ENCODE measurements at regions not wholly inside any gene's neighbourhood (a gene's known extent, or its start where the extent isn't known, plus 50 kb on each side); places are given as distances from the start of the nearest gene placed in this dataset.
A peak's percentile ranks its signal among the peaks of the same experiment; 100 is the strongest.

DNA sequence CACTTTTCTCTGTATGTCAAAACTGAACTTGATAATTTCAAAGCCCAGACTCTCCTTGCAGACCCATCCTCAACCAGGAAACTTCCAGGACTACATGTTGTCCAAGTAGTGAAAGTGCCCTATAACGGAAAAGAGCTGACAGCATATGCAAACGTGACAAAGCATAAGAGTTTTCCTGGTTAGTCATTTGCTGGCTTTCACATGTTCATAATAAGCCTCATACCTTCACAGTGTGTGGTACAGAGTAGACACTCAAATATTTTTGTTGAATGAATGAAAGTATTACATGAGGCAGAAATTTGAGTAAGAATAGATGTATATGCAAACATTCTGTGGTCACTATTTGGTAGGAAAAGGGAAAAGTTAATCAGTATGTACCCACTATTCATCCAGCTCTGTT, 473.3 kb downstream of the MRPL39 start:
- TF ChIP-seq, protein P1, sequence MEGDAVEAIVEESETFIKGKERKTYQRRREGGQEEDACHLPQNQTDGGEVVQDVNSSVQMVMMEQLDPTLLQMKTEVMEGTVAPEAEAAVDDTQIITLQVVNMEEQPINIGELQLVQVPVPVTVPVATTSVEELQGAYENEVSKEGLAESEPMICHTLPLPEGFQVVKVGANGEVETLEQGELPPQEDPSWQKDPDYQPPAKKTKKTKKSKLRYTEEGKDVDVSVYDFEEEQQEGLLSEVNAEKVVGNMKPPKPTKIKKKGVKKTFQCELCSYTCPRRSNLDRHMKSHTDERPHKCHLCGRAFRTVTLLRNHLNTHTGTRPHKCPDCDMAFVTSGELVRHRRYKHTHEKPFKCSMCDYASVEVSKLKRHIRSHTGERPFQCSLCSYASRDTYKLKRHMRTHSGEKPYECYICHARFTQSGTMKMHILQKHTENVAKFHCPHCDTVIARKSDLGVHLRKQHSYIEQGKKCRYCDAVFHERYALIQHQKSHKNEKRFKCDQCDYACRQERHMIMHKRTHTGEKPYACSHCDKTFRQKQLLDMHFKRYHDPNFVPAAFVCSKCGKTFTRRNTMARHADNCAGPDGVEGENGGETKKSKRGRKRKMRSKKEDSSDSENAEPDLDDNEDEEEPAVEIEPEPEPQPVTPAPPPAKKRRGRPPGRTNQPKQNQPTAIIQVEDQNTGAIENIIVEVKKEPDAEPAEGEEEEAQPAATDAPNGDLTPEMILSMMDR (IDR thresholded peaks at IDR 0.05) = no peak
- H3K4me1 ChIP-seq = no peaks in the 10 kb centered on the region
- H3K27me3 ChIP-seq = no peaks in the 10 kb centered on the region
- no peak overlapping the region for H3K4me3 ChIP-seq
- ATAC-seq = no peak
- H3K27ac ChIP-seq = no peak overlapping the region
- intact Hi-C loops (cut with DNase I) = no loop called here
- peaks cover 0 to 10% of the 10 kb centered on the region in 2 donors for H3K9me3 ChIP-seq
- H3K36me3 ChIP-seq = no peaks in the 10 kb centered on the region
- DNase-seq = no peak

DNA sequence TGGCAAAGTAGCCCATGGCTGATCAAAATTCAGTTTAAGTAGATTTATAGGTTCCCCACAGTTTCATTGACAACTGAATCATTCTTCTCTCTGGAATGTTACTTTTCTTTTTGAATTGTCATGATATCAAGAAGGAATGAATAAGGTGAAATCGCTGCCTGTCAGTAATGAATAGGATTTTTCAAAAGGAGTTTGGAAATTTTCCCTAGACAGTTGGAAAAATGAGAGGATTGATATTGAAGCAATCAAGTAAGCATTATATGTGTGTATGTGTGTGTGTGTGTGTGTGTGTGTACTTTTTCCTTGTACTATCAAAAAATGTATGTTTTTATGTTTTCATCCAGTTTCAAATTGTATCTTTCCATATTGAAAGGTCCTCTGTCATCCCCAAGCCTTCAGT, 479.5 kb downstream of the MRPL39 start:
- Histone ChIP-seq H3K36me3 (no peaks in the 10 kb centered on the region), H3K4me1 (no peaks in the 10 kb centered on the region), H3K4me3 (no peak overlapping the region), H3K9me3 (peaks cover 0 to 10% of the 10 kb centered on the region in 2 donors), H3K27ac (no peak overlapping the region), H3K27me3 (no peaks in the 10 kb centered on the region)
- ATAC-seq (no peak), DNase-seq (no peak)
- TF ChIP-seq, protein P1 (IDR thresholded peaks at IDR 0.05) = no peak
- intact Hi-C loops (cut with DNase I) = no loop called here

DNA sequence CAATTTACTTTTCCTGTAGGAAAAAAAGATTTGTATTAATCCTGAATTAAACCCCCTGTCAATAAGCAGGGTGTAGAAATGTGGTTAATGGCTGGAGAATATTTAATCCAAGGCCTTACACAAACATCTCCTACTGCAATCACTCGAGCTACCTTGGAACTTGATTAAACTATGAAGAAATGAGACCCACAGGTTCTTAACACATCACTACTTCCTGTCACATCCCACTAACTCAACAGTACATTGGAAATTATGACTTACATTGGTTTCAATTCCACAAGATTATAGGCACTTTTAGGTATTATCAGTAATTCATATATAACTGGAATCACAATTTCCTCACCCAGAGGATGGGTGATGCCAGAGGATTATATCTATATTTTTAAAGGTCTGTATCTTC, 480.3 kb downstream of the MRPL39 start:
- no peaks in the 10 kb centered on the region for H3K36me3 ChIP-seq
- no peaks in the 10 kb centered on the region for H3K4me1 ChIP-seq
- no peak overlapping the region for H3K27ac ChIP-seq
- no peak for ATAC-seq
- intact Hi-C loops (cut with DNase I) = no loop called here
- no peaks in the 10 kb centered on the region for H3K27me3 ChIP-seq
- no peak for DNase-seq
- TF ChIP-seq, protein P1 (IDR thresholded peaks at IDR 0.05) = no peak
- no peak overlapping the region for H3K4me3 ChIP-seq
- H3K9me3 ChIP-seq = peaks cover 0 to 5% of the 10 kb centered on the region in 2 donors

DNA sequence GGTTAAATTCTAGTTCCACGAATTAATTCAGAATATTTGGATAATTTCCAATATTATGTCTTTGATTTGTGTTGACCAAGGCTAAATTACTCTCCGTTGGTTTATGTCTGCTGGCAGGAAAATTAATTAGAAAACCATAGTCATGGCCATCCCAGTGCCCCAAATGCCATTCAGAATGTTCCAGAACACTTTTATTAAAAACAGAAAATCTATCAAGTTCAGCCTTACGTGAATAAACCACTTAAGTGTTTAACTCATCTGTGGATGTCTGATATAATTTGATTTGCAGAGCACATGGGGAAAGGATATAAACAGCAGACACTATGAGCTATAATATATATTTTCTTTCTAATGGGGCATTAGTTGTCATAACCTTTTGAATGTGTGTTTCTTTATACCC, 480.7 kb downstream of the MRPL39 start:
- H3K27me3 ChIP-seq = no peaks in the 10 kb centered on the region
- H3K4me1 ChIP-seq = no peaks in the 10 kb centered on the region
- TF ChIP-seq, protein P1 (IDR thresholded peaks at IDR 0.05) = no peak
- DNase-seq (no peak), ATAC-seq (no peak)
- intact Hi-C loops (cut with DNase I) = no loop called here
- no peak overlapping the region for H3K27ac ChIP-seq
- peaks cover 0 to under 1% of the 10 kb centered on the region in 2 donors for H3K9me3 ChIP-seq
- no peaks in the 10 kb centered on the region for H3K36me3 ChIP-seq
- no peak overlapping the region for H3K4me3 ChIP-seq

DNA sequence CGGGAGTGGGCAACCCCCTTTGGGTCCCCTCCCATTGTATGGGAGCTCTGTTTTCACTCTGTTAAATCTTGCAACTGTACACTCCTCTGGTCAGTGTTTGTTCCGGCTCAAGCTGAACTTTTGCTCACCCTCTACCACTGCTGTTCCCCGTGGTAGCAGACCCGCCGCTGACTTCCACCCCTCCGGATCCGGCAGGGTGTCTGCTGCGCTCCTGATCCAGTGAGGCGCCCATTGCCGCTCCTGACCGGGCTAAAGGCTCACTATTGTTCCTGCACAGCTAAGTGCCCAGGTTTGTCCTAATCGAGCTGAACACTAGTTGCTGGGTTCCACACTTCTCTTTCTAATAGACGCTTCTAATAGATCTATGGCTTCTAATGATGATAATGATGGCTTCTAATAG, 488.6 kb downstream of the MRPL39 start:
- intact Hi-C loops (cut with DNase I) = no loop called here
- TF ChIP-seq, protein P1 (IDR thresholded peaks at IDR 0.05) = no peak
- peak in 1 of 4 donors; percentile 54 for DNase-seq
- no peak for ATAC-seq
- H3K9me3 ChIP-seq = no peaks in the 10 kb centered on the region
- H3K36me3 ChIP-seq = no peaks in the 10 kb centered on the region
- H3K27ac ChIP-seq = no peak overlapping the region
- no peaks in the 10 kb centered on the region for H3K27me3 ChIP-seq
- H3K4me3 ChIP-seq = no peak overlapping the region
- H3K4me1 ChIP-seq = no peaks in the 10 kb centered on the region
